ENCODE measurements at regions not wholly inside any gene's neighbourhood (a gene's known extent, or its start where the extent isn't known, plus 50 kb on each side); places are given as distances from the start of the nearest gene placed in this dataset.

DNA sequence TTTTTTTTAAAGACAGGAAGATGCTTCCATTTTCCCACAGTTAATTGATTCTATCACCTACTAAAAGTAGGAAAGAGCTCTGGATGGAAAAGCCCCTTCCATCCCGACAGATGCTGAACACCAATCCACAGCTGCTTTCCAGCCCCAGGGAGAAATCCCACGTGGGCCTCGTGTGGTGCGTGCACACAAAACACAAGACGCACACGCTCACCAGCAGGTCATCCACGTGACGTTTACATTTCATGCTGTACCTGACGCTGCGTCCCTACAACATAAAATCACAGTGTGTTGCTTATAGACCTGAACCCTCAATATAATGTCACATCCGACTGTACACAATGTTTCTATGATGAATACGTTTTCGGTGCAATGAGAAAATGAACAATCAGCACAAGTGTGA is 50.2 kb upstream of the DACT2 start:
- CTCF ChIA-PET, result interaction anchor here (0.6 to 1.0 kb wide), 7 partner anchors 92 to 704 kb away, joined by 3 to 6 read pairs (median 3); no protein-coding TSS in a partner anchor
- no peak for TF ChIP-seq CTCF (conservative IDR thresholded peaks at IDR 0.05; ENCODE audit: low read depth)
- POLR2A ChIA-PET (ENCODE audit: low non-redundant PET), result no interaction called here
- no peak overlapping the region for H3K27ac ChIP-seq
- no peak for DNase-seq (ENCODE audit: low spot score)

- no peak overlapping the region for H3K27ac ChIP-seq
- ChIA-PET POLR2A (ENCODE audit: low non-redundant PET) (no interaction called here), CTCF (interaction anchor here (0.6 to 1.0 kb wide), 7 partner anchors 91 to 705 kb away, joined by 3 to 6 read pairs (median 3); no protein-coding TSS in a partner anchor)
- peak; percentile 73 for DNase-seq (ENCODE audit: low spot score)
- peak; percentile 76 for TF ChIP-seq CTCF (conservative IDR thresholded peaks at IDR 0.05; ENCODE audit: low read depth)
Measured at GRCh38 chr6:168370310-168370991, 50.9 kb upstream of the DACT2 start.

DNA sequence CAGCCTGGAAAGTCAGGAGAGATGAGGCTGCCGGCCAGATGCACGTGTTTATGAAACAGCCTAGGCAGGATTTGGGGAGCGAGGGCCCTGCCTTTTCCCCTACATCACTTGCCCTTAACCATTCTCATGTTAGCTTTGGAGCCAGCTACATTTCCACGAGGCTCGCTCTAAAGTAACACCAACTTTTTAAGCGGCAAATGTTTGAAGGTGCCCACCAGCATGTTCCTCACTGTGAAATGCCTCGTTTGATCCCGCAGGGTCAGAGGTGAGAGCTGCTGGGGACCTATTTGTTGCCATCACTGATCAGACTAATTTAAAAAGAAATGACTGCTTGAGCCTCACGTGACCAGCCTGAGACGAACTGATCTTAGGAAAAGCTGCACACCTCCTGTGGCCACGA is 51.6 kb upstream of the DACT2 start:
- no peak for DNase-seq (ENCODE audit: low spot score)
- no peak for TF ChIP-seq CTCF (conservative IDR thresholded peaks at IDR 0.05; ENCODE audit: low read depth)
- ChIA-PET CTCF (interaction anchor here (0.6 kb wide), 1 partner anchor 17 kb away, joined by 3 read pairs; no protein-coding TSS in a partner anchor), POLR2A (ENCODE audit: low non-redundant PET) (no interaction called here)
- H3K27ac ChIP-seq, result no peak overlapping the region

DNA sequence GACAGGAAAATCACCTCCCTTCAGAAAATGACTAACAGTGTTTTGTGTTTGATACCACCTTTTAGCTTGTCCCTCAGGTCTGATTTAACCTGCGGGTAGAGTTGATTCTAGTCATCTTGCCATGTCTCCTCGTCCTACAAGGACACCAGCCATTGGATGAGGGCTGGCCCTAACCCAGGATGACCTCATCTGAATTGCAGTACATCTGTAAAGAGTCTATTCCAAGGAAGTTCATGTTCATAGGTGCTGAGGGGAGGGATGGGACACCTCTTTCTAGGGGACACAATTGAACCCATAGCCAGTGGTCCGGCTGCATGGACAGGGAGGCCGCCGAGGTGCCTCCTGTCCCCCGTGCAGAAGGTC is 52.0 kb upstream of the DACT2 start:
- TF ChIP-seq CTCF (conservative IDR thresholded peaks at IDR 0.05; ENCODE audit: low read depth), result no peak
- DNase-seq (ENCODE audit: low spot score), result no peak
- CTCF ChIA-PET, result interaction anchor here (0.6 kb wide), 1 partner anchor 17 kb away, joined by 3 read pairs; no protein-coding TSS in a partner anchor
- POLR2A ChIA-PET (ENCODE audit: low non-redundant PET), result no interaction called here
- no peak overlapping the region for H3K27ac ChIP-seq

DNA sequence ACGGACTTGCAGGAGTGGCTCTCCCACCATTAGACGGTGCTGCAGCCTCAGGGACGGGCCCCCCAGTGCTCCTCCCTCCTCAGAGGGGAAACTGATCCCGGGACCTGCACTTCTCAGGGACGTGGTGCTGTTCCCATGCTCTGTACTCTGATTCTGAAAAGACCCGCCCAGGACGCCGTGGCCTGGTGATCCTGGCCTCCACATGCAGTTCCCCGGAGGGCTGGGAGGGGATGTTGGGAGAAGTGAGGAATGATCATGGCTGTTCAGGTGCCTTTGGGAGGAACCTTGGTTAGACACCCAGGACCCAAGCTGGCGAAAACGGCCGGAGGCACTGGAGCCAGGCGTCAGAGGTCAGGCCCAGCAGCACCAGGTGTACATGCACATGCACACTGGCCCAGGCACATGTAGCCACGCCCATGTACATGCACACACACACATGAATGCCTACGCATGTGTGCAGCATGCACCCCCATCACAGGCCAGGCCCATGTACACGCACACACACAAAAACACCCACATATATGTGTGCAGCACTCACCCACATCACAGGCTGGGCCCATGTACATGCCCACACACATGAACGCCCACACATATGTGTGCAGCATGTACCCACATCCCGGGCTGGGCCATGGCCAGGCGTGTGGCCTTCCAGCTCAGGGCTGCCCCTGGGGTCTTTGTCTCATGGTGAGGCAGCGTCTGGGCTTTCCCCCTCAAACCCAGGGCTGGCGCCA is 52.6 kb upstream of the DACT2 start:
- ChIA-PET CTCF (interaction anchor here (0.6 kb wide), 1 partner anchor 18 kb away, joined by 3 read pairs; no protein-coding TSS in a partner anchor), POLR2A (ENCODE audit: low non-redundant PET) (no interaction called here)
- no peak for TF ChIP-seq CTCF (conservative IDR thresholded peaks at IDR 0.05; ENCODE audit: low read depth)
- no peak for DNase-seq (ENCODE audit: low spot score)
- H3K27ac ChIP-seq, result no peak overlapping the region

DNA sequence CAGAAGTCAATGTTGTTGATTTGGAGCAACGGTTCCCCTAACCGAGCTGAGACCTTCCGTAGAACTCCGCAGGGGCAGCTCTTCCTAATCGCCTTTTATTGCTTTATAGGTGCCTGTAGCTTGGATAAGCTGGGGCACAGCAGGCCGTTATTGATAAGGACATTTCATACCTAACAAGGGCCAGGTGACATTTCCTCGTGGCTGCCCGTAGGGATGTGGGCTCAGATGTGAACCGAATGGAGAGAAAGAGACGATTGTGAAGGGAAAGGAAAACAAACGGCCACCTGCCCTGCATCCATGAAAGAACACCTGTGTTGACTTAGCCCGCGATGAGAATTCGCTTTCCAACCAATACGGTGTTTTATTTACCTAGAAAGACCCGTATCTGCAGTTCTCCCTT is 53.3 kb upstream of the DACT2 start:
- POLR2A ChIA-PET (ENCODE audit: low non-redundant PET), result no interaction called here
- DNase-seq (ENCODE audit: low spot score), result no peak
- no peak for TF ChIP-seq CTCF (conservative IDR thresholded peaks at IDR 0.05; ENCODE audit: low read depth)
- CTCF ChIA-PET, result interaction anchor here (1.1 kb wide), 1 partner anchor 515 kb away, joined by 4 read pairs; no protein-coding TSS in a partner anchor
- H3K27ac ChIP-seq, result no peak overlapping the region

Data from RWPE1 (cell line).